ENCODE measurements at regions not wholly inside any gene's neighbourhood (a gene's known extent, or its start where the extent isn't known, plus 50 kb on each side); places are given as distances from the start of the nearest gene placed in this dataset.

GRCh38 chrX:16488959-16489358 is 161.0 kb upstream of the S100G start:
- TF ChIP-seq CTCF (IDR thresholded peaks at IDR 0.05) (no peak), POLR2AphosphoS5 (IDR thresholded peaks at IDR 0.05; ENCODE audit: insufficient read depth in 1 of 2, low read depth in 1 of 2) (no peak), POLR2A (IDR thresholded peaks at IDR 0.05) (no peak)

Data from vagina (tissue), 2 donors.